ENCODE measurements at regions not wholly inside any gene's neighbourhood (a gene's known extent, or its start where the extent isn't known, plus 50 kb on each side); places are given as distances from the start of the nearest gene placed in this dataset.

GRCh38 chr5:15001517-15001916 is 129.9 kb upstream of the ANKH start:
- H2BK5ac ChIP-seq (ENCODE audit: low read depth, low read length), result no peak overlapping the region
- no peak overlapping the region for H2AK5ac ChIP-seq (ENCODE audit: low read depth, low read length)
- H3K4me3 ChIP-seq (ENCODE audit: extremely low read depth in 1 of 4, insufficient read depth in 2 of 4, low read depth in 3 of 4, low read length in 4 of 4), result no peak overlapping the region
- H3K27me3 ChIP-seq (replicated peaks in 1 of 4; ENCODE audit: control insufficient read depth in 3 of 4, extremely low read depth in 1 of 4, insufficient read depth in 3 of 4, low read length in 3 of 4), result no peaks in the 10 kb centered on the region
- H4K91ac ChIP-seq (replicated peaks; ENCODE audit: insufficient read length, low read length), result no peak overlapping the region
- ChIA-PET CTCF (ENCODE audit: partially characterized antibody) (interaction anchor here (0.6 to 9.1 kb wide), 8 partner anchors 12 to 316 kb away, joined by 3 to 93 read pairs (median 4); no protein-coding TSS in a partner anchor), POLR2A (ENCODE audit: partially characterized antibody) (no interaction called here)
- H2AFZ ChIP-seq (ENCODE audit: low read length), result no peak overlapping the region
- H3K4me1 ChIP-seq (replicated peaks in 1 of 4; ENCODE audit: control insufficient read depth in 3 of 4, insufficient read depth in 4 of 4, low read length in 3 of 4), result no peaks in the 10 kb centered on the region
- no peak overlapping the region for H4K8ac ChIP-seq (ENCODE audit: extremely low read depth, insufficient read depth, low read length)
- H2BK15ac ChIP-seq (ENCODE audit: low read length), result no peak overlapping the region
- no peaks in the 10 kb centered on the region for H3K23me2 ChIP-seq (ENCODE audit: low read depth, low read length)
- no peaks in the 10 kb centered on the region for H4K20me1 ChIP-seq (replicated peaks in 1 of 2; ENCODE audit: control insufficient read depth in 1 of 2, insufficient read depth in 2 of 2, low read length in 2 of 2)
- FAIRE-seq (no peak), DNase-seq (ENCODE audit: low read depth in 1 of 2, low spot score in 2 of 2) (no peak)
- no peak overlapping the region for H3K4me2 ChIP-seq (ENCODE audit: insufficient read depth in 1 of 2, low read depth in 2 of 2, low read length in 2 of 2)
- H3K23ac ChIP-seq (ENCODE audit: insufficient read length), result no peak overlapping the region
- no peak overlapping the region for H3K14ac ChIP-seq (ENCODE audit: insufficient read length)
- no peak overlapping the region for H3K18ac ChIP-seq (ENCODE audit: extremely low read depth, low read length)
- H3K36me3 ChIP-seq (ENCODE audit: control insufficient read depth in 2 of 4, insufficient read depth in 4 of 4, low read length in 3 of 4), result no peaks in the 10 kb centered on the region
- WGBS, 2 experiments (ENCODE audit: extremely low coverage in 1 of 2, insufficient coverage in 1 of 2, insufficient read length in 1 of 2, insufficient replicate concordance in 2 of 2, low coverage in 1 of 2, low lambda C conversion rate in 2 of 2, missing lambda C conversion rate in 1 of 2), result 87% methylated on average over 2 of the region's 2 CpGs; no CpG with 5 or more reads in 1 of the 2 experiments
- H3K9me3 ChIP-seq (ENCODE audit: insufficient read depth in 2 of 2, low read depth in 1 of 2, low read length in 1 of 2), result peaks cover 4 to 6% of the 10 kb centered on the region in 2 experiments; a peak in 2 of 4 replicates
- no peak overlapping the region for H3K27ac ChIP-seq (ENCODE audit: low read depth, low read length)
- no peaks in the 10 kb centered on the region for H3K79me2 ChIP-seq (ENCODE audit: control insufficient read depth in 1 of 2, insufficient read depth in 2 of 2, low read length in 2 of 2)
- H3K79me1 ChIP-seq (ENCODE audit: low read depth, low read length), result no peaks in the 10 kb centered on the region
- H3K9ac ChIP-seq (replicated peaks in 1 of 4; ENCODE audit: extremely low read depth in 1 of 4, low read depth in 3 of 4, low read length in 3 of 4), result no peak overlapping the region
- no peak overlapping the region for H4K5ac ChIP-seq (ENCODE audit: insufficient read length, low read depth, low read length)
- no peak overlapping the region for H3K4ac ChIP-seq (replicated peaks; ENCODE audit: insufficient read length, low read depth, low read length)
- H2BK120ac ChIP-seq (replicated peaks; ENCODE audit: low read depth, low read length), result no peak overlapping the region
- no peak overlapping the region for H3K56ac ChIP-seq (replicated peaks; ENCODE audit: insufficient read length, low read depth, low read length)
- no peak overlapping the region for H2BK12ac ChIP-seq (ENCODE audit: low read depth, low read length)
- no peak for TF ChIP-seq TAF1 (IDR thresholded peaks at IDR 0.05; ENCODE audit: low read depth, low read length)
- no peak for TF ChIP-seq CBX5 (IDR thresholded peaks at IDR 0.05; ENCODE audit: low read depth, low read length)
- no peak for TF ChIP-seq MAX (IDR thresholded peaks at IDR 0.05)
- TF ChIP-seq TEAD4 (IDR thresholded peaks at IDR 0.05; ENCODE audit: low read depth, low read length), result no peak
- TF ChIP-seq SUZ12 (IDR thresholded peaks at IDR 0.05; ENCODE audit: low read length), result no peak
- no peak for TF ChIP-seq RFX5 (IDR thresholded peaks at IDR 0.05; ENCODE audit: borderline replicate concordance, low read depth, low read length)
- TF ChIP-seq POU5F1 (IDR thresholded peaks at IDR 0.05; ENCODE audit: low read depth, low read length), result no peak
- no peak for TF ChIP-seq YY1 (IDR thresholded peaks at IDR 0.05; ENCODE audit: low read depth, low read length)
- no peak for TF ChIP-seq RNF2 (IDR thresholded peaks at IDR 0.05; ENCODE audit: borderline replicate concordance, low read depth, low read length, missing control alignments, poor library complexity, severe bottlenecking)
- TF ChIP-seq PHF8 (conservative IDR thresholded peaks at IDR 0.05; ENCODE audit: low read depth, low read length), result no peak
- no peak for TF ChIP-seq SIRT6 (IDR thresholded peaks at IDR 0.05; ENCODE audit: low read length)
- no peak for TF ChIP-seq SP2 (IDR thresholded peaks at IDR 0.05; ENCODE audit: low read length)
- TF ChIP-seq JUN (IDR thresholded peaks at IDR 0.05; ENCODE audit: low read depth, low read length), result no peak
- no peak for TF ChIP-seq EP300 (IDR thresholded peaks at IDR 0.05; ENCODE audit: borderline replicate concordance in 1 of 2, low read depth in 2 of 2, low read length in 2 of 2)
- no peak overlapping the region for H2BK20ac ChIP-seq (ENCODE audit: low read length)

Data from H1 (cell line).